SH-SY5Y (cell line): ENCODE measurements at regions not wholly inside any gene's neighbourhood (a gene's known extent, or its start where the extent isn't known, plus 50 kb on each side); places are given as distances from the start of the nearest gene placed in this dataset.
A peak's percentile ranks its signal among the peaks of the same experiment; 100 is the strongest.

Experiments
- GATA2 ChIP-seq: IDR thresholded peaks from 2 replicates; pipeline ENCODE4 v1.6.1; 2011; ENCODE audit warnings: mild to moderate bottlenecking, low read depth, low read length
- GATA3 ChIP-seq: IDR thresholded peaks from 2 replicates; pipeline ENCODE4 v1.6.1; 2011; ENCODE audit warnings: low read depth, mild to moderate bottlenecking, low read length, moderate library complexity

- TF ChIP-seq GATA3 (no peak), GATA2 (no peak)
These were observed 110.7 kb upstream of the IRX3 start for GRCh38 chr16:54397190-54397835.

GRCh38 chr16:54389836-54390494 lies 103.4 kb upstream of the IRX3 start:
- TF ChIP-seq GATA3 (peak; percentile 68; the same call in 1 of the 2 replicates), GATA2 (peak; percentile 37; the same call in 1 of the 2 replicates)

GRCh38 chr16:54385141-54385540 lies 98.6 kb upstream of the IRX3 start:
- no peak for TF ChIP-seq GATA2
- no peak for TF ChIP-seq GATA3

GRCh38 chr16:54381601-54382313 lies 95.2 kb upstream of the IRX3 start:
- TF ChIP-seq GATA2 (no peak), GATA3 (no peak)

GRCh38 chr16:54375071-54375470 lies 88.5 kb upstream of the IRX3 start:
- no peak for TF ChIP-seq GATA2
- no peak for TF ChIP-seq GATA3

GRCh38 chr16:54373534-54374520 lies 87.2 kb upstream of the IRX3 start:
- TF ChIP-seq GATA3 (no peak), GATA2 (no peak)

GRCh38 chr16:54370278-54371040 lies 83.9 kb upstream of the IRX3 start:
- TF ChIP-seq GATA2 = no peak
- no peak for TF ChIP-seq GATA3

- no peak for TF ChIP-seq GATA3
- no peak for TF ChIP-seq GATA2
These were observed 83.3 kb upstream of the IRX3 start for GRCh38 chr16:54369861-54370260.

GRCh38 chr16:54366943-54367342 lies 80.4 kb upstream of the IRX3 start:
- TF ChIP-seq GATA2 (no peak), GATA3 (no peak)

- 0 out of 2 replicates have a peak, but pooled peaks have one; percentile 24 for TF ChIP-seq GATA2
- TF ChIP-seq GATA3 = no peak
These were observed 79.5 kb upstream of the IRX3 start for GRCh38 chr16:54365990-54366634.

GRCh38 chr16:54363766-54364165 lies 77.2 kb upstream of the IRX3 start:
- TF ChIP-seq GATA2 = no peak
- TF ChIP-seq GATA3 = no peak

GRCh38 chr16:54362591-54363206 lies 76.1 kb upstream of the IRX3 start:
- TF ChIP-seq GATA2 (no peak), GATA3 (no peak)

- TF ChIP-seq GATA2 (no peak), GATA3 (no peak)
These were observed 74.7 kb upstream of the IRX3 start for GRCh38 chr16:54361246-54361645.
